Keratinocyte (primary cell): ENCODE measurements at regions not wholly inside any gene's neighbourhood (a gene's known extent, or its start where the extent isn't known, plus 50 kb on each side); places are given as distances from the start of the nearest gene placed in this dataset.

Experiments
- EZH2 ChIP-seq: IDR thresholded peaks from one replicate; pipeline ENCODE4 v1.6.1; 2012; ENCODE audit warnings: inconsistent platforms, mild to moderate bottlenecking, low read length, moderate library complexity
- TF ChIP-seq, protein P1 (sequence below), 3 experiments: IDR thresholded peaks in 1 of 3; conservative IDR thresholded peaks in 1 of 3; optimal IDR thresholded peaks in 1 of 3; 2 replicates in 2 of 3; 3 replicates in 1 of 3; pipeline versions ENCODE3 to v1.5.1; 2011; ENCODE audit warnings: low read length in 3 of 3, mild to moderate bottlenecking in 3 of 3, moderate library complexity in 2 of 3, control low read depth in 1 of 3, inconsistent platforms in 1 of 3; ENCODE audit not compliant: insufficient read depth in 2 of 3; ENCODE audit errors: extremely low read depth in 1 of 3

DNA sequence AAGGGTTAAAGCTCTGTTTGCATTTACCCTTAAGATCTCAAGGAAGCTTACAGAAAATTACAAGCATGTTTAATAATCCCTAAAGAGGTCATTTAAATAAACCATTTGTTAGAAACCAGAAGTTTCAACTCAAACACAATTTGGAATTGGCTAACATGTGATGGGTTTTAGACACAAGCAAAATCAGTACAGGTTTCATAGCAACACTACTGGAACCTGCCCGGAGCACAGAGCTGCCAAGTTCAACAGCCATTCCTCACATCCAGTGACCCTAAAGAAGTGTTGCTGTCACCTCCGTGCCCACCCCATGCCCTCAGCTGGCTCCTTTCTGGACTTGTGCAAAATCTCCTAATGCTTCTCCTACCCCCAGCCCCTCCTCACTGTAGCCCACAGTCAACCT lies 338.8 kb upstream of the AUTS2 start:
- TF ChIP-seq, protein P1, sequence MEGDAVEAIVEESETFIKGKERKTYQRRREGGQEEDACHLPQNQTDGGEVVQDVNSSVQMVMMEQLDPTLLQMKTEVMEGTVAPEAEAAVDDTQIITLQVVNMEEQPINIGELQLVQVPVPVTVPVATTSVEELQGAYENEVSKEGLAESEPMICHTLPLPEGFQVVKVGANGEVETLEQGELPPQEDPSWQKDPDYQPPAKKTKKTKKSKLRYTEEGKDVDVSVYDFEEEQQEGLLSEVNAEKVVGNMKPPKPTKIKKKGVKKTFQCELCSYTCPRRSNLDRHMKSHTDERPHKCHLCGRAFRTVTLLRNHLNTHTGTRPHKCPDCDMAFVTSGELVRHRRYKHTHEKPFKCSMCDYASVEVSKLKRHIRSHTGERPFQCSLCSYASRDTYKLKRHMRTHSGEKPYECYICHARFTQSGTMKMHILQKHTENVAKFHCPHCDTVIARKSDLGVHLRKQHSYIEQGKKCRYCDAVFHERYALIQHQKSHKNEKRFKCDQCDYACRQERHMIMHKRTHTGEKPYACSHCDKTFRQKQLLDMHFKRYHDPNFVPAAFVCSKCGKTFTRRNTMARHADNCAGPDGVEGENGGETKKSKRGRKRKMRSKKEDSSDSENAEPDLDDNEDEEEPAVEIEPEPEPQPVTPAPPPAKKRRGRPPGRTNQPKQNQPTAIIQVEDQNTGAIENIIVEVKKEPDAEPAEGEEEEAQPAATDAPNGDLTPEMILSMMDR (optimal IDR thresholded peaks at IDR 0.05 in 1 of 3, IDR thresholded peaks at IDR 0.05 in 1 of 3, conservative IDR thresholded peaks at IDR 0.05 in 1 of 3; ENCODE audit: extremely low read depth in 1 of 3, insufficient read depth in 2 of 3, low read length in 3 of 3), result no peak
- no peak for TF ChIP-seq EZH2
